Upper lobe of left lung (tissue), 4 donors: ENCODE measurements at regions not wholly inside any gene's neighbourhood (a gene's known extent, or its start where the extent isn't known, plus 50 kb on each side); places are given as distances from the start of the nearest gene placed in this dataset.

Source experiments
- CTCF ChIP-seq, 6 experiments: fragments of 450-650 bp in 4 of 6; fragments of 200-600 bp in 2 of 6; sonication (generic) in 2 of 6; IDR thresholded peaks; one replicate each; pipeline ENCODE4 v1.5.1; 2016 to 2019; ENCODE audit warnings: antibody characterized with exemption in 6 of 6
- POLR2A ChIP-seq, 4 donors: fragments of 450-650 bp; IDR thresholded peaks; one replicate each; pipeline ENCODE4 v1.5.1; 2016 to 2017; ENCODE audit warnings: antibody characterized with exemption in 4 of 4, mild to moderate bottlenecking in 2 of 4

DNA sequence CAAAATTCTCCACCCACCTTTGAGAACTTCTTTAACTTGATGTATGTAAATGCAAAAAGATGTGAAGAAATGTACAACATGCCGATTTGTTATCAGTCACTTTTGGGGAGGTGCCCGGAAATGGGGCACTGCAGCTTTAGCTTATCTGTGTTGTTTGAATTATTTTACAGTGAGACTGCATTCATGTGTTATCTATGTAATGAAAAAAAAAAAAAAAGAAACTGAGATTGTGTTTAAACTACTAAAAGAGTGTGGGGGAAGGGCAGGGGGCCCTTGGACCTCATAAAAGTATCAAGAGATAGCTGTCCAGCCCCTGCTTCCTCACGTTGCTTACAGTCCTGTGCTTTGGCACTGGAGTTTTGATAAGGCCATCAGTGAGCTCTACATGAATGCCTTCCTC is 259.4 kb downstream of the STK31 start:
- TF ChIP-seq CTCF (IDR thresholded peaks at IDR 0.05): no peak
- no peak for TF ChIP-seq POLR2A (IDR thresholded peaks at IDR 0.05)
